BE2C (cell line): ENCODE measurements at regions not wholly inside any gene's neighbourhood (a gene's known extent, or its start where the extent isn't known, plus 50 kb on each side); places are given as distances from the start of the nearest gene placed in this dataset.

ENCODE experiments used
- DNase-seq: peaks from one replicate; pipeline ENCODE4 v3.0.0-alpha.2; 2020
- H3K27me3 ChIP-seq: fragments of 250-450 bp; sonication (Bioruptor Pico); 2 replicates; pipeline ENCODE4 v1.5.1; 2020; ENCODE audit warnings: mild to moderate bottlenecking
- H3K36me3 ChIP-seq: fragments of 250-450 bp; sonication (Bioruptor Pico); 2 replicates; pipeline ENCODE4 v1.5.1; 2020; ENCODE audit warnings: mild to moderate bottlenecking
- H3K4me1 ChIP-seq: fragments of 250-450 bp; sonication (Bioruptor Pico); 2 replicates; pipeline ENCODE4 v1.5.1; 2020
- H3K4me3 ChIP-seq: 2 replicates; pipeline ENCODE4 v1.5.1; 2011; ENCODE audit warnings: low read depth, low read length
- H3K9me3 ChIP-seq: fragments of 250-450 bp; sonication (Bioruptor Pico); 2 replicates; pipeline ENCODE4 v1.5.1; 2020
- CTCF ChIP-seq: IDR thresholded peaks from 2 replicates; pipeline ENCODE4 v1.5.1; 2012; ENCODE audit warnings: mild to moderate bottlenecking, low read depth, low read length

GRCh38 chr9:104330841-104331240 is 173.2 kb upstream of the OR13F1 start:
- no peak for TF ChIP-seq CTCF
- Histone ChIP-seq H3K27me3 (no peaks in the 10 kb centered on the region), H3K4me1 (no peaks in the 10 kb centered on the region), H3K9me3 (no peaks in the 10 kb centered on the region), H3K36me3 (no peaks in the 10 kb centered on the region), H3K4me3 (no peak overlapping the region)
- DNase-seq, result no peak

GRCh38 chr9:104334549-104334948 is 169.5 kb upstream of the OR13F1 start:
- H3K4me1 ChIP-seq, result no peaks in the 10 kb centered on the region
- no peak overlapping the region for H3K4me3 ChIP-seq
- no peak for TF ChIP-seq CTCF

GRCh38 chr9:104339692-104340091 is 164.4 kb upstream of the OR13F1 start:
- Histone ChIP-seq H3K27me3 (no peaks in the 10 kb centered on the region), H3K9me3 (no peaks in the 10 kb centered on the region), H3K4me3 (no peak overlapping the region), H3K36me3 (no peaks in the 10 kb centered on the region), H3K4me1 (no peaks in the 10 kb centered on the region)
- TF ChIP-seq CTCF, result no peak
- no peak for DNase-seq

More at GRCh38 chr9:104334549-104334948, 169.5 kb upstream of the OR13F1 start:
- H3K9me3 ChIP-seq, result no peaks in the 10 kb centered on the region
- DNase-seq, result no peak
- no peaks in the 10 kb centered on the region for H3K36me3 ChIP-seq
- no peaks in the 10 kb centered on the region for H3K27me3 ChIP-seq

- H3K27me3 ChIP-seq, result no peaks in the 10 kb centered on the region
- TF ChIP-seq CTCF, result no peak
- no peak for DNase-seq
- no peaks in the 10 kb centered on the region for H3K36me3 ChIP-seq
- H3K4me3 ChIP-seq, result no peak overlapping the region
- H3K9me3 ChIP-seq, result no peaks in the 10 kb centered on the region
- no peaks in the 10 kb centered on the region for H3K4me1 ChIP-seq
These were observed 161.5 kb upstream of the OR13F1 start for GRCh38 chr9:104342552-104342951.

- H3K27me3 ChIP-seq, result no peaks in the 10 kb centered on the region
- no peak for TF ChIP-seq CTCF
- DNase-seq, result no peak
- H3K4me3 ChIP-seq, result no peak overlapping the region
- H3K9me3 ChIP-seq, result no peaks in the 10 kb centered on the region
- H3K4me1 ChIP-seq, result no peaks in the 10 kb centered on the region
- H3K36me3 ChIP-seq, result no peaks in the 10 kb centered on the region
These were observed 159.0 kb upstream of the OR13F1 start for GRCh38 chr9:104345061-104345460.

GRCh38 chr9:104350541-104350940 is 153.5 kb upstream of the OR13F1 start:
- Histone ChIP-seq H3K36me3 (no peaks in the 10 kb centered on the region), H3K9me3 (no peaks in the 10 kb centered on the region), H3K4me3 (no peak overlapping the region), H3K4me1 (no peaks in the 10 kb centered on the region), H3K27me3 (no peaks in the 10 kb centered on the region)
- DNase-seq, result no peak
- no peak for TF ChIP-seq CTCF
